CD14-positive monocyte (primary cell): ENCODE measurements at regions not wholly inside any gene's neighbourhood (a gene's known extent, or its start where the extent isn't known, plus 50 kb on each side); places are given as distances from the start of the nearest gene placed in this dataset.

ENCODE experiments used
- DNase-seq, 3 donors: peaks; one replicate each; pipeline ENCODE4 v3.0.0-alpha.2; 2011 to 2022
- H2AFZ ChIP-seq: 2 replicates; pipeline ENCODE4 v1.6.0; 2012; ENCODE audit warnings: mild to moderate bottlenecking, low read depth, low read length, inconsistent platforms; ENCODE audit not compliant: insufficient read depth, poor library complexity, severe bottlenecking
- H3K27ac ChIP-seq, 2 donors: 1 replicate in 1 of 2; 2 replicates in 1 of 2; pipeline ENCODE4 v1.5.1; 2012 to 2013; ENCODE audit warnings: low read length in 2 of 2, control low read depth in 1 of 2, inconsistent platforms in 1 of 2, low read depth in 1 of 2, mild to moderate bottlenecking in 1 of 2
- H3K27me3 ChIP-seq, 2 donors: one replicate each; pipeline versions ENCODE4 v1.6.0 to v1.6.1; 2011 to 2013; ENCODE audit warnings: low read length in 2 of 2; ENCODE audit not compliant: control insufficient read depth in 2 of 2, insufficient read depth in 2 of 2
- H3K36me3 ChIP-seq, 2 donors: replicated peaks in 1 of 2; 1 replicate in 1 of 2; 2 replicates in 1 of 2; pipeline versions ENCODE4 v1.5.1 to v1.6.1; 2012 to 2013; ENCODE audit warnings: low read length in 2 of 2, control low read depth in 1 of 2, inconsistent platforms in 1 of 2, mild to moderate bottlenecking in 1 of 2; ENCODE audit not compliant: insufficient read depth in 2 of 2, control insufficient read depth in 1 of 2
- H3K4me1 ChIP-seq, 2 donors: 1 replicate in 1 of 2; 2 replicates in 1 of 2; pipeline versions ENCODE4 v1.5.1 to v1.6.1; 2012 to 2013; ENCODE audit warnings: low read length in 2 of 2, control low read depth in 1 of 2, inconsistent platforms in 1 of 2, mild to moderate bottlenecking in 1 of 2, moderate library complexity in 1 of 2; ENCODE audit not compliant: insufficient read depth in 2 of 2, control insufficient read depth in 1 of 2
- H3K4me2 ChIP-seq: replicated peaks from 2 replicates; pipeline ENCODE3; 2012; ENCODE audit warnings: low read length, moderate library complexity, mild to moderate bottlenecking; ENCODE audit not compliant: poor library complexity, severe bottlenecking; ENCODE audit errors: extremely low read depth
- H3K4me3 ChIP-seq, 3 experiments: fragments of 200-600 bp in 1 of 3; sonication (generic) in 1 of 3; replicated peaks in 1 of 3; 1 replicate in 2 of 3; 2 replicates in 1 of 3; pipeline ENCODE4 v1.5.1; 2011 to 2013; ENCODE audit warnings: low read length in 3 of 3, mild to moderate bottlenecking in 3 of 3, control low read depth in 2 of 3, low read depth in 2 of 3, inconsistent platforms in 1 of 3, moderate library complexity in 1 of 3
- H3K79me2 ChIP-seq: 2 replicates; pipeline ENCODE4 v1.6.0; 2012; ENCODE audit warnings: mild to moderate bottlenecking, control low read depth, inconsistent platforms, low read length, moderate library complexity; ENCODE audit not compliant: insufficient read depth
- H3K9ac ChIP-seq: 2 replicates; pipeline ENCODE4 v1.6.0; 2017; ENCODE audit warnings: low read length, mild to moderate bottlenecking; ENCODE audit not compliant: insufficient read depth, poor library complexity, severe bottlenecking
- H3K9me3 ChIP-seq, 2 donors: replicated peaks in 1 of 2; 1 replicate in 1 of 2; 2 replicates in 1 of 2; pipeline versions ENCODE4 v1.5.1 to v1.6.1; 2012 to 2013; ENCODE audit warnings: low read length in 2 of 2, control low read depth in 1 of 2; ENCODE audit not compliant: control insufficient read depth in 1 of 2, insufficient read depth in 1 of 2
- H4K20me1 ChIP-seq: 2 replicates; pipeline ENCODE4 v1.6.0; 2012; ENCODE audit warnings: mild to moderate bottlenecking, low read length, control low read depth, moderate library complexity; ENCODE audit not compliant: insufficient read depth
- H3K27ac Mint-ChIP-seq, 7 donors: one replicate each; pipeline ENCODE4 v1.8.0; 2020; ENCODE audit warnings: mild to moderate bottlenecking in 7 of 7, mixed read lengths in 7 of 7, moderate library complexity in 6 of 7, inconsistent platforms in 2 of 7
- H3K27me3 Mint-ChIP-seq, 3 donors: one replicate each; pipeline ENCODE4 v1.8.0; 2021 to 2022; ENCODE audit warnings: low read depth in 3 of 3, mild to moderate bottlenecking in 3 of 3, mixed read lengths in 3 of 3, moderate library complexity in 3 of 3, inconsistent platforms in 1 of 3
- H3K36me3 Mint-ChIP-seq, 2 donors: one replicate each; pipeline ENCODE4 v1.8.0; 2020; ENCODE audit warnings: mixed read lengths in 2 of 2, inconsistent platforms in 1 of 2, mild to moderate bottlenecking in 1 of 2
- H3K4me1 Mint-ChIP-seq: one replicate; pipeline ENCODE4 v1.8.0; 2020; ENCODE audit warnings: mild to moderate bottlenecking, mixed read lengths
- H3K4me3 Mint-ChIP-seq, 2 donors: one replicate each; pipeline ENCODE4 v1.8.0; 2020; ENCODE audit warnings: mild to moderate bottlenecking in 2 of 2, mixed read lengths in 2 of 2, moderate library complexity in 1 of 2
- H3K9me3 Mint-ChIP-seq, 7 donors: one replicate each; pipeline ENCODE4 v1.8.0; 2020 to 2022; ENCODE audit warnings: mixed read lengths in 7 of 7, mild to moderate bottlenecking in 6 of 7, moderate library complexity in 6 of 7, inconsistent platforms in 2 of 7
- WGBS: methylation state at CpG from one replicate; pipeline ENCODE4 v1.1.5; 2013; ENCODE audit warnings: missing lambda C conversion rate; ENCODE audit not compliant: insufficient coverage; 5-methylcytosine and 5-hydroxymethylcytosine counted together
- intact Hi-C, 2 donors: fragments of 100-400 bp; cut with micrococcal nuclease; formaldehyde crosslinking; loops; one replicate each; pipeline versions ENCODE4 v1.15.0 to v1.15.1; 2023
- TF ChIP-seq, protein P1 (sequence below): fragments of 200-600 bp; IDR thresholded peaks from one replicate; pipeline ENCODE4 v1.8.0; 2022; ENCODE audit warnings: antibody characterized with exemption, mild to moderate bottlenecking

DNA sequence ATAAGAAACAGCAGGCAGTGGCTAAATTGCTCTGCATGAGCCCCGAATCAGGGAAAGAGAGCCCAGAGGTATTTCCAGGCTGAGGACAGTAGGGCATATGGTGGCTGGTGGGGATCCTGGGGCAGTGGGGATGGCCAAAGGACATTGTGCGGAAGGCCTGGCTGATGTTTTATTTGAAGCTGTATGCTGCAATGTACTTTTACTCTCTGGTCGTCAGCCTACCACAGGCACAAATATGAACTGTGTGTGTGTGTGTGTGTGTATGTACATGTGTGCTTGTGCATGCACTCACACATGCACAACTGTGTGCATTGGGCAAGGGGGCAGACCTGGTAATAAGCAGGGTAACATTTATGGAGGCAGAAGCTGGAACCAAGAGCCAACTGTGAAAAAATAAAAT is 74.7 kb upstream of the GZMB start:
- TF ChIP-seq, protein P1, sequence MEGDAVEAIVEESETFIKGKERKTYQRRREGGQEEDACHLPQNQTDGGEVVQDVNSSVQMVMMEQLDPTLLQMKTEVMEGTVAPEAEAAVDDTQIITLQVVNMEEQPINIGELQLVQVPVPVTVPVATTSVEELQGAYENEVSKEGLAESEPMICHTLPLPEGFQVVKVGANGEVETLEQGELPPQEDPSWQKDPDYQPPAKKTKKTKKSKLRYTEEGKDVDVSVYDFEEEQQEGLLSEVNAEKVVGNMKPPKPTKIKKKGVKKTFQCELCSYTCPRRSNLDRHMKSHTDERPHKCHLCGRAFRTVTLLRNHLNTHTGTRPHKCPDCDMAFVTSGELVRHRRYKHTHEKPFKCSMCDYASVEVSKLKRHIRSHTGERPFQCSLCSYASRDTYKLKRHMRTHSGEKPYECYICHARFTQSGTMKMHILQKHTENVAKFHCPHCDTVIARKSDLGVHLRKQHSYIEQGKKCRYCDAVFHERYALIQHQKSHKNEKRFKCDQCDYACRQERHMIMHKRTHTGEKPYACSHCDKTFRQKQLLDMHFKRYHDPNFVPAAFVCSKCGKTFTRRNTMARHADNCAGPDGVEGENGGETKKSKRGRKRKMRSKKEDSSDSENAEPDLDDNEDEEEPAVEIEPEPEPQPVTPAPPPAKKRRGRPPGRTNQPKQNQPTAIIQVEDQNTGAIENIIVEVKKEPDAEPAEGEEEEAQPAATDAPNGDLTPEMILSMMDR: no peak

DNA sequence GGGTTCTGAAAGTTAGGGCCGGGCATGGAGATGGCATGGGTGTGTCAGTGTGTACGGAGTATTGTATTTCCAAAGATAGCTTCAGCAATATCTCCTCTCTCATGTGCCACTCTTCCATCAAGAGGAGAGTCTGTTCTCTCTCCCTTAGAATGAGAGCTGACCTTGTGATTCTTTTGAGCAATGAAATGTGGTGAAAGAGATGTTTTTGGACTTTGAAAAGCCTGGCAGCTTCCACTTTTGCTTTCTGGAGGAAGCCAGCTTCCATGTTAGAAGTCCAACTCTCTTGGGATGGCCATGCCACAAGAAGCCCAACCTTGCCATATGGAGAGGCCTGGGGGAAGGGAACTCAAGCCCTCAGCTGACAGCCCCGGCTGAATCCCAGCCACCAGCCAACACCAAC is 72.4 kb upstream of the GZMB start:
- no peak for DNase-seq
- H2AFZ ChIP-seq: no peak overlapping the region
- peaks cover 12 to 13% of the 10 kb centered on the region in 2 donors for H3K4me1 ChIP-seq
- no peak overlapping the region for H3K27ac ChIP-seq
- H3K9me3 ChIP-seq: no peaks in the 10 kb centered on the region
- Mint-ChIP-seq H3K27ac (peak overlapping the region in 1 of 7 donors; percentile 57), H3K4me3 (no peak overlapping the region), H3K4me1 (peaks cover 18% of the 10 kb centered on the region), H3K27me3 (no peaks in the 10 kb centered on the region), H3K9me3 (peaks cover 0 to 3% (median 0%) of the 10 kb centered on the region in 7 donors), H3K36me3 (no peaks in the 10 kb centered on the region)
- intact Hi-C loops: no loop called here
- H3K36me3 ChIP-seq: no peaks in the 10 kb centered on the region
- no peaks in the 10 kb centered on the region for H3K27me3 ChIP-seq
- no peaks in the 10 kb centered on the region for H3K79me2 ChIP-seq
- no peak overlapping the region for H3K9ac ChIP-seq
- no peaks in the 10 kb centered on the region for H4K20me1 ChIP-seq
- no CpG with 5 or more reads among the region's 3 CpGs for WGBS
- H3K4me3 ChIP-seq: no peak overlapping the region
- TF ChIP-seq, protein P1: no peak
- no peak overlapping the region for H3K4me2 ChIP-seq

More for the DNA sequence above, 74.7 kb upstream of the GZMB start:
- H3K4me3 ChIP-seq: no peak overlapping the region
- H3K9ac ChIP-seq: no peak overlapping the region
- no peaks in the 10 kb centered on the region for H3K27me3 ChIP-seq
- DNase-seq: no peak
- no peak overlapping the region for H3K27ac ChIP-seq
- H3K4me1 Mint-ChIP-seq: peaks cover 18% of the 10 kb centered on the region
- no peaks in the 10 kb centered on the region for H3K9me3 ChIP-seq
- H3K9me3 Mint-ChIP-seq: peaks cover 0 to 3% (median 0%) of the 10 kb centered on the region in 7 donors
- no peak overlapping the region for H3K4me2 ChIP-seq
- H3K79me2 ChIP-seq: no peaks in the 10 kb centered on the region
- no peaks in the 10 kb centered on the region for H3K27me3 Mint-ChIP-seq
- H3K27ac Mint-ChIP-seq: no peak overlapping the region
- H4K20me1 ChIP-seq: no peaks in the 10 kb centered on the region
- peaks cover 12 to 13% of the 10 kb centered on the region in 2 donors for H3K4me1 ChIP-seq
- no peaks in the 10 kb centered on the region for H3K36me3 Mint-ChIP-seq
- WGBS: 93% methylated on average over 3 of the region's 3 CpGs
- intact Hi-C loops: no loop called here
- H3K36me3 ChIP-seq: no peaks in the 10 kb centered on the region
- H2AFZ ChIP-seq: no peak overlapping the region
- H3K4me3 Mint-ChIP-seq: no peak overlapping the region
